K562 (cell line): ENCODE measurements at regions not wholly inside any gene's neighbourhood (a gene's known extent, or its start where the extent isn't known, plus 50 kb on each side); places are given as distances from the start of the nearest gene placed in this dataset.
"Not testable (repeated sequence)": the region's sequence is repeated elsewhere in the genome, so short reads cannot be mapped to it uniquely, and the experiment has no call there.

Source experiments
- ATAC-seq: fragments of 200-7000 bp; cut with Tn5 transposase; 3 replicates; pipeline ENCODE4 v1.9.1; 2020; ENCODE audit warnings: moderate library complexity
- BruUV-seq: library from RNA; stranded (reverse); fragments of 400-500 nt; replicated peaks from 2 replicates; lab custom pipeline; 2021; lab: Mats Ljungman, UMichigan
- CTCF ChIA-PET: fragments of 300-600 bp; formaldehyde crosslinking; extraction: SDS; loops from one replicate; lab custom pipeline; 2021; ENCODE audit warnings: low intra/inter-chr PET ratio; lab: Yijun Ruan, JAX
- POLR2A ChIA-PET: fragments of 300-600, 350-650 bp; sonication (Branson Sonifier 250); formaldehyde crosslinking; extraction: SDS; loops from one replicate; lab custom pipeline; 2021; ENCODE audit warnings: antibody characterized with exemption, inconsistent platforms; lab: Yijun Ruan, JAX
- DNase-seq, 4 experiments: peaks; one replicate each; pipeline versions ENCODE4 v3.0.0 to v3.0.0-alpha.2; 2011 to 2018; ENCODE audit warnings: low spot score in 3 of 4, mixed read lengths in 3 of 4; ENCODE audit errors: extremely low read depth in 1 of 4
- FAIRE-seq: peaks from 2 replicates; lab custom pipeline; 2011; peaks lifted over from hg19 to GRCh38; lab: Jason Lieb, UNC
- H2AFZ ChIP-seq: 2 replicates; pipeline ENCODE4 v1.6.0; 2011; ENCODE audit warnings: low read depth, low read length, control low read depth, inconsistent platforms
- H3K27ac ChIP-seq: fragments of 200-600 bp; 3 replicates; pipeline ENCODE4 v1.8.0; 2011; ENCODE audit warnings: low read depth, mild to moderate bottlenecking, control low read depth, inconsistent platforms, low read length, moderate library complexity, mixed read lengths; ENCODE audit errors: extremely low read depth
- H3K27me3 ChIP-seq, 2 experiments: fragments of 300-600 bp in 1 of 2; 2 replicates in 1 of 2; 3 replicates in 1 of 2; pipeline versions ENCODE4 v1.6.0 to v1.8.0; 2011; ENCODE audit warnings: inconsistent platforms in 2 of 2, low read length in 2 of 2, mild to moderate bottlenecking in 1 of 2, mixed read lengths in 1 of 2, moderate library complexity in 1 of 2; ENCODE audit not compliant: control insufficient read depth in 2 of 2, insufficient read depth in 2 of 2
- H3K36me3 ChIP-seq: fragments of 300-600 bp; 3 replicates; pipeline ENCODE4 v1.8.0; 2011; ENCODE audit warnings: mild to moderate bottlenecking, low read length, inconsistent platforms; ENCODE audit not compliant: control insufficient read depth, insufficient read depth
- H3K4me1 ChIP-seq, 2 experiments: fragments of 200-600 bp in 1 of 2; replicated peaks in 1 of 2; 2 replicates in 1 of 2; 3 replicates in 1 of 2; pipeline versions ENCODE4 v1.5.1 to v1.8.0; 2011; ENCODE audit warnings: inconsistent platforms in 2 of 2, low read length in 2 of 2, mild to moderate bottlenecking in 1 of 2, mixed read lengths in 1 of 2, moderate library complexity in 1 of 2; ENCODE audit not compliant: control insufficient read depth in 2 of 2, insufficient read depth in 2 of 2
- H3K4me2 ChIP-seq: 2 replicates; pipeline ENCODE4 v1.6.1; 2011; ENCODE audit warnings: low read length, control low read depth, inconsistent platforms, mixed read lengths; ENCODE audit not compliant: insufficient read depth
- H3K4me3 ChIP-seq: fragments of 200-600 bp; sonication (generic), shearing (Covaris generic); 2 replicates; pipeline ENCODE4 v1.5.1; 2016; ENCODE audit warnings: control low read depth, inconsistent platforms
- H3K79me2 ChIP-seq: fragments of 200-600 bp; 3 replicates; pipeline ENCODE4 v1.8.0; 2011; ENCODE audit warnings: low read length, inconsistent platforms; ENCODE audit not compliant: control insufficient read depth, insufficient read depth
- H3K9ac ChIP-seq, 2 experiments: 2 replicates each; pipeline versions ENCODE4 v1.6.0 to v1.6.1; 2011; ENCODE audit warnings: low read depth in 2 of 2, low read length in 2 of 2, control low read depth in 1 of 2, inconsistent platforms in 1 of 2, mild to moderate bottlenecking in 1 of 2, mixed read lengths in 1 of 2; ENCODE audit not compliant: insufficient read depth in 1 of 2
- H3K9me1 ChIP-seq: one replicate; pipeline ENCODE4 v1.6.0; 2011; ENCODE audit warnings: inconsistent platforms, mild to moderate bottlenecking, low read length, moderate library complexity; ENCODE audit not compliant: control insufficient read depth, insufficient read depth
- H3K9me3 ChIP-seq: replicated peaks from 2 replicates; pipeline ENCODE4 v1.5.1; 2011; ENCODE audit warnings: low read depth, low read length, inconsistent platforms; ENCODE audit not compliant: control insufficient read depth, insufficient read depth
- H4K20me1 ChIP-seq: replicated peaks from 2 replicates; pipeline ENCODE4 v1.6.1; 2011; ENCODE audit warnings: low read length, inconsistent platforms, mixed read lengths; ENCODE audit not compliant: control insufficient read depth, insufficient read depth
- CHD1 ChIP-seq: fragments of 200-600 bp; sonication (generic); IDR thresholded peaks from one replicate; pipeline ENCODE4 v1.6.1; 2012; ENCODE audit warnings: mild to moderate bottlenecking, moderate library complexity, low read length, inconsistent platforms
- MAZ ChIP-seq, 2 experiments: fragments of 450-650 bp in 1 of 2; sonication (generic) in 1 of 2; formaldehyde crosslinking; IDR thresholded peaks in 1 of 2; conservative IDR thresholded peaks in 1 of 2; 2 replicates each; pipeline versions ENCODE4 v1.4.0 to v1.5.0; 2020; ENCODE audit warnings: mild to moderate bottlenecking in 1 of 2, missing genetic modification reagents in 1 of 2
- NFIC ChIP-seq: fragments of 450-650 bp; IDR thresholded peaks from 2 replicates; pipeline ENCODE4 v1.6.1; 2017; ENCODE audit warnings: mild to moderate bottlenecking, inconsistent platforms
- NR2F6 ChIP-seq: fragments of 450-650 bp; formaldehyde crosslinking; IDR thresholded peaks from 2 replicates; pipeline ENCODE4 v1.4.0; 2020; ENCODE audit warnings: mild to moderate bottlenecking
- ZBTB49 ChIP-seq: sonication (generic); formaldehyde crosslinking; IDR thresholded peaks from 2 replicates; pipeline ENCODE4 v1.8.0; 2022; ENCODE audit warnings: missing genetic modification reagents, mild to moderate bottlenecking, borderline replicate concordance
- ZNF431 ChIP-seq: sonication (generic); formaldehyde crosslinking; IDR thresholded peaks from 2 replicates; pipeline ENCODE4 v1.8.0; 2022; ENCODE audit warnings: mild to moderate bottlenecking, missing genetic modification reagents
- ZNF584 ChIP-seq: fragments of 200-800 bp; sonication (Bioruptor generic); IDR thresholded peaks from 2 replicates; pipeline ENCODE4 v1.6.1; 2016; ENCODE audit warnings: low read depth, mild to moderate bottlenecking, missing genetic modification characterization, missing compliant biosample characterization
- ZSCAN29 ChIP-seq: fragments of 450-650 bp; IDR thresholded peaks from 2 replicates; pipeline ENCODE4 v1.6.1; 2017
- WGBS: fragments of 100-300 bp; shearing (Covaris generic); methylation state at CpG from one replicate; pipeline ENCODE4 v1.1.6; 2016; ENCODE audit warnings: low coverage, mixed read lengths; ENCODE audit not compliant: insufficient coverage; ENCODE audit errors: missing lambda C conversion rate; 5-methylcytosine and 5-hydroxymethylcytosine counted together
- in situ Hi-C: fragments of 300-500 bp; cut with MboI; formaldehyde crosslinking; loops from 4 replicates; pipeline ENCODE4 v1.15.0; 2018; ENCODE audit warnings: inconsistent platforms, mixed read lengths
- intact Hi-C: fragments of 100-400 bp; cut with micrococcal nuclease; formaldehyde crosslinking; loops from 2 replicates; pipeline ENCODE4 v1.14.2; 2022

GRCh38 chr7:13817230-13817629 is 172.2 kb downstream of the ETV1 start:
- H3K79me2 ChIP-seq, H3K9me3 ChIP-seq, H3K4me1 ChIP-seq, H3K36me3 ChIP-seq, DNase-seq, H3K27me3 ChIP-seq, in situ Hi-C loops, H3K27ac ChIP-seq, H3K9ac ChIP-seq, POLR2A ChIA-PET, H4K20me1 ChIP-seq, CTCF ChIA-PET, intact Hi-C loops, H3K9me1 ChIP-seq, H3K4me2 ChIP-seq, FAIRE-seq, H2AFZ ChIP-seq, H3K4me3 ChIP-seq, BruUV-seq, ATAC-seq: not testable (repeated sequence)
- TF ChIP-seq ZNF431 (CRISPR knock-in tag): peak; percentile 95

- no peaks in the 10 kb centered on the region for H3K36me3 ChIP-seq
- intact Hi-C loops (no loop called here), in situ Hi-C loops (no loop called here)
- no peaks in the 10 kb centered on the region for H3K79me2 ChIP-seq
- DNase-seq (no peak), ATAC-seq (no peak), FAIRE-seq (no peak)
- no peak overlapping the region for H3K27ac ChIP-seq
- H4K20me1 ChIP-seq: no peaks in the 10 kb centered on the region
- no TSS peak for BruUV-seq
- H2AFZ ChIP-seq: no peak overlapping the region; the same call in 1 of the 2 replicates
- no peaks in the 10 kb centered on the region for H3K27me3 ChIP-seq
- H3K9me1 ChIP-seq: no peaks in the 10 kb centered on the region
- POLR2A ChIA-PET: no interaction called here
- no peak for TF ChIP-seq NFIC
- TF ChIP-seq ZSCAN29: no peak
- TF ChIP-seq CHD1: no peak
- TF ChIP-seq MAZ (CRISPR knock-in tag; conservative IDR thresholded peaks at IDR 0.05 in 1 of 2, IDR thresholded peaks at IDR 0.05 in 1 of 2): no peak
- TF ChIP-seq ZBTB49 (CRISPR knock-in tag): no peak
- TF ChIP-seq ZNF584 (CRISPR knock-in tag): no peak
- no peak for TF ChIP-seq NR2F6 (CRISPR knock-in tag)
- no peaks in the 10 kb centered on the region for H3K4me1 ChIP-seq
- no peak overlapping the region for H3K4me2 ChIP-seq
- H3K9ac ChIP-seq: no peak overlapping the region
- no peak overlapping the region for H3K4me3 ChIP-seq
- CTCF ChIA-PET: no interaction called here
- 8% methylated on average over 3 of the region's 3 CpGs for WGBS
- no peaks in the 10 kb centered on the region for H3K9me3 ChIP-seq
Observed at GRCh38 chr7:13821152-13821787, 168.2 kb downstream of the ETV1 start.
